RPMI7951 (cell line): ENCODE measurements at regions not wholly inside any gene's neighbourhood (a gene's known extent, or its start where the extent isn't known, plus 50 kb on each side); places are given as distances from the start of the nearest gene placed in this dataset.
"Not testable (repeated sequence)": the region's sequence is repeated elsewhere in the genome, so short reads cannot be mapped to it uniquely, and the experiment has no call there.

Experiments used
- DNase-seq: peaks from one replicate; pipeline ENCODE4 v3.0.0-alpha.2; 2012; ENCODE audit warnings: low read depth

DNA sequence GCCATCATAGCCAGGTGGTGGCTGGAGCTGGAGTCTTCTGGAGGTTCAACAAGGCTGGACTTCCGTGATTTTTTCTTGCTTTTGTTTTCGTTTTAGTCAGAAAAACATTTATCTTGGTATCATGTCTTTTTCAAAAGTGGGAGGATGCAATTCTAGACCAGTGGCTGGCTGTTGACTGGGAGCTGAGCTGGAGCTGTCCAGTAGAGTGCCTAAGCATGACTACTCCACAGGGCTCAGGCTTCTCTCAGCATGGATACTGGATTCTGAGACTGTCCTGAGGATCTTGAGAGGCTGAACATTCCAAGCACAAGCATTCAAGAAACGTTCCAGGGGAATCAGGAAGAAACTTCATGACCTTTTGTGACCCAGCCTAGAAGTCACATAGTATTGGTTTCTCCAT, 598.1 kb downstream of the MID1IP1 start:
- DNase-seq, result peak; percentile 5

DNA sequence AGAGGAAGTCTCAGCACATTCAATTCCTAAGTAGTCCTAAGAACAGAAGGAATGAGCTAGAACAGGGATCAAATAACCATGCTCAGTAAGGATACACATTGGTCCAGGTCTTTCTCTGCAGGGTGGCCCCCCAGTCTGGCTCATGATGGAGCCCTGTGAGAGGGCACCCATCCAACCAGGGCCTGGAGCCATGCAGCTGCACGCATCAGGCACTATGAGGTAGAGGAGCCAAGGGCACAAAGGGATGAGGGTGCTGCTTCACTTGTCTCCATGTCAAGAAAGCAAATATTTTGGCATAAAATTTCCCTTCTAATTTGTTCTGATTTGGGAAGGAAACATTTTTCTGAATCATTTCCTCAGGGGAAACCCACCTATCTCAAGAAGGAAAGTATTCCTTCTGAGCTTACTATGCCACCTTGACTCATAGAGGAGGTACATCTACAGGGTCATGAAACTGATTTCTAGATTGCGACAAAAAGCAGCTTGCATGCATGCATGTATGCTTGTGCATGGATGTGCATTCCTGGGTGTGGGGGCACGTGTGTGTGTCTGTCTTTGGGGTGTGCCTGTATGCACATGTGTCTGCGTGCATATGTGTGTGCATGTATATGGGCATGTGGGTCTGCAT, 600.3 kb downstream of the MID1IP1 start:
- DNase-seq, result no peak

DNA sequence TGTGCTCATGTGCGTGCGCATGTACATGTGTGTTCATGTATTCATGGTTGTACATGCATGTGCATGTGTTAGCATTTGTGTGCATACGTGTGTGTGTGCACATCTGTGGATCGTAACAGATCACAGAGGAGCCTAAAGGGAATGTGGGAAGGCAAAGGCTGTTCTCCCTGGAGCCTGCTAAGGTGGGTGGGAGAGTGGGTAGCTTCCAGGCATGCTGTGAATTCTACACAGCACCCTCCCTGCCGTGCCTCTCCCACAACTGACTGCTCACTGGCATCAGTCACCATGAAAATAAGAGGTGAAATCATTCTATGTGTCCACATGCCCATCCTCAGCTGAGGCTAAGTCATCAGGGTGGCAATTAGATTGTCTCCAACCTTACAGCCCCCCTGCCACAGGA, 600.9 kb downstream of the MID1IP1 start:
- no peak for DNase-seq

DNA sequence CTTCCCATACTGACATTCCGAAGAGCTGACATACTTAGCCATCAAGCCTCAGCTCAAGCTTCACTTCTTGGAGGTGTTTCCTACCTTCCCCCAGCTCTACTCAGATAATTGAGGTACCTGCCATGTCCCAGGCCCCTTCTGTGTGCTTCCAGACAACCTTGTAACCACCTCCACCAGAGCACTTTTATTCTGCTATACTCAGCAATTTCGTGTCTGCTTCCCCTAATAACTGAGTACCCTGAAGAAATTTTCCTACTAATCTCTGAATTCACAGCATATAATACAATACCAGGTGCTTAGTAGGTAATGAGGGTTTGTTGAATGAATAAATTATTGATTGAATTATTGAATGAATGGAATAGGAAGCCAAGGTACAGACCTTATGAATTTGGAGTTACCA, 605.5 kb downstream of the MID1IP1 start:
- no peak for DNase-seq

DNA sequence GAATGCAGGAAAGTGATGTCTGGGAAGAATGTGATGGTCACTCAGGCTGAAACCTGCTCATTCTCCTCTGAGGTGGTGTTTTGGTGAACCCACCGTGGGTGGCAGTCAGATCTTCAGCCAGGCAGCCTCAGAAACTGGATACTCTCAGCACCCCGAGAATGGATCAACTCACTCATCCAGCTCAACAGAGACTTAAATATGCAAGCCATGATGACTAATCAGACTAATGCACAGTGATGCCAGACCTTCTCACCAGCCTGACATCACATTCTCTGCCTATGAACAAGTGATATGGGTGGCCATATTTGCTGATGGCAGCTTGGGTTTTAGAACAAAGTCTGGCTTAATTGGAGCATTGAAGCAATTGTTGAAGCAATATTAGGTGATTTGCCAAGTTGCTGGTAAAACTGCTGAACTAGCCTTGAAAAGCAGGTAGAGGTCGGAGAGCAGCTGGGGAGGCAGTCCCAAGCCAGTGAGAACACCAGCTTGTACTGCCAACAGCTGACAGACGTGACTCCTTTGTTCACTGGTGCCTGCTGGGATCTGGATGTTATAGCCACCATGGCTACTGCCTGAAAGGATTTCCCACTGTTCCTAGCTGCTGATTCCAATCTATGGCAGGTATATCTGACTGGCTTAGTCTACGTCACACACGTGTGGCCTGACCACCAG, 608.1 kb downstream of the MID1IP1 start:
- peak; percentile 10 for DNase-seq

DNA sequence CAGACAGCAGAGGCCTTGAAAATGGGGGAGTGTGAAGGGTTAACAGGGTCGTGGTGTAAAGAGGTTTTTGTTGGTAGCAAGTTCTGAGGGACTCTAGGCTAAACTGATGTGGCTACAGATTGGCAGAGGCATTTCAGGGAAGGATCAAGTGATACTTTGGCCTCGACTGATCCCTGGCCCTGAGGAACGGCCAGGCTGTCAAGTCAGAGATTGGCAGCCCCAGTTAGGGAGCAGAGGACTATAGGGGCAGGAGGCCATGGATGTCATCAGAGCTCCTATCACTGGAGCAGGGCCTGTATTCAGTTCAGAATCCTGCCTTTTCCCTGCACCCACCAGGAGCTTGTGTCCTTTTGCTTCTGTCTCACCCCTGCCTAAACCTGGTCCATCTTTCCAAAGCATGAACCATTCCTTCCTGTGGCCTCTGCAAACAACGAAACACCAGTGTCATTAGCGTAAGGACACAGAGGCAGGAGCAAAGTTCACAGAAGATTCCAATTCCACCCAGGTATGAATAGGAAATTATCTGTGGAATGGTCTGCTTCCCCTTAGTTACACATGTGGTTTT, 613.1 kb downstream of the MID1IP1 start:
- DNase-seq, result no peak

DNA sequence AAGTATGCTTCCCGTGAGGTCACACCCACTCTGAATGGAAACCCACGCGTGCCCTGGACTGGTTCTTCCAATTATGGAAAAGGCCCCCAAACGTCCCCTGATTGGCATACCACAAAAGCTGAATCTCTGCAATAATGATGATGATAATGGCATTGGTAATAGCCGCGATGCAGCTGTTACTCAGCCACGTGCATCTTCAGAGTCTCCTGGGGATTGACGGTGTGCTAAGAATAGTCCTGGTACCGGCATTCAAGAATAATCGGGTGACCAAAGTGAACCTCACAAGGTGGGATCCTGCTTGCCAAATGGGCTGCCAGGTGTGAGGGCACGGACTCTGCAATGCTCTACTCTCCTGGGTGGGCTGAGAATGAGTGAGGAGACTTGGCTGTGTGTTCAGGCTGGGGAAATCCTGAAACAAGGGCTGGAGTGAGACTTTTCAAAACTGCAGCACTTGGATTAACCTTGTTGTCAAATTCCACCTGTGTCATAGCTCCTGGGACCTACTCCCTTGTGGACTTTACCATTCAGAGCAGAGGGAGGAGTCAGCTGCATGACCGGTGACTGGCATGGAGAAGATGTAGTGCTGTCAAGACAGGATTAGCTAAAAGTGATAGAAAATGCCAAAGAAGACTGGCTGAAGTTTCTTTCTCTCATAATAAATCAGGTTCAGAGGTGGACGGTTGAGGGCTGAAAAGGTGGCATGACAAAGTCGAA, 615.4 kb downstream of the MID1IP1 start:
- no peak for DNase-seq

DNA sequence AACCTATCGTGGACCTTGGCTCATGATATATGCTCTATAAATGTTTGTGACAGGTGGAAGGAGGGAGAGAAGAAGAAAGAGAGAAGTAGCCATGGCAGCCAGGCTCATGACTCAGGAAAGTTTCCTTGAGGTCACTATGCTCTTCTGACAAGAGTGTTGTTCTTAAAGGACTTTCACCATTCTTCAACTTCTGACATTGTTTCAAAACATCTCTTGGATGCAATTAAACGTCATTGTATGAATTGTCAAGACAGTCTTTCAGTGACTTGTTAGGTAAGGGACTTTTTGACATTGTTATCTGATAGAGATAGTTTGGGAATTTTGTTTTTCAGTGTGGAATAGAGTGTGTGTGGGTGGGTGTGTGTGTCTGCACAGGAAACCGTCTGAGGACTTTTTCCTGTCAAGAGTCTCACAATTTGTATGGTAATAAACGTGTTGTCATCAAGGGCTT, 617.0 kb downstream of the MID1IP1 start:
- DNase-seq, result no peak

DNA sequence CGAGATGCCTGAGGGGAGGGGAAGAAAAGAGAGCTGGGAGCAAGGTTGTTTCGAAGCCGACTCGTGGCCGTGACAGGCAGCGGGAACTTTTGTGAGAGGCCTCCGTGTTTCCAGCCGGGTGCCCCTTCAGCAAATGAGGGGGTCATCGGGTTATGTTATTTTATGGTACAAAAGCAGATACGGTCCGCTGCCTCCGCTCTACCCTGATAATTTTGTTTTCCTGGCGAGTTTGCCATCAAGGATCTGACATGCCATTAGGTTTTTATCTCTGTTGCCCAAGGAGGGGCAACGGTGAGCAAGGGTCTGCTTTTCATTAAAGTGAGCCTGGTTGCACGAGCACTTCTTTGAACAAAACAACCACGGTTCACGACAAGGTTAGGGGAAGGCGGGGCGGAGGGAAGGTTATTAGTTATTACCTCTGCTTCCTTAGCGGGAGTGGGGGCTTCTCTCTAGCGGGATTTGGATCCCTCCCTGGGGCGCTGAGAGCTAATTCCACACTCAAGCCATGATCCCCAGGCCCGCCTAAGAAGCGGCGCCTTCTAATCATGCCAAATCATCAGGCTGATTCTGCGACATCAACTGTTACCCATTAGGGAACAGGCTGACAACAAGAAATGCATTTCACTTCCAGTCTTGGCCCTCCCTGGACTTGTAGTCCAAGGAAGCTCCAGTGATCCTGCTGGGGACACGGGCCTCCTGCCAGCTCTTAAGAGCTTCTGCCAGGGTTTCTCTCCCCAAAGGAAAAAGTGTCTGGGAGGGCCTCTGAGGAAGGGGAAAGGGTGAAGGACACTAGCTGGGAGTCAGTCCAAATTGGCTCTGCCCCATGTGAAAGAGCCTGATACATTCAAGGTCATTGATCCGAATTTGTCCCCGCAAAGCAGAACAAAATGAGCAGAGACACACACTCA, 617.7 kb downstream of the MID1IP1 start:
- DNase-seq, result no peak

DNA sequence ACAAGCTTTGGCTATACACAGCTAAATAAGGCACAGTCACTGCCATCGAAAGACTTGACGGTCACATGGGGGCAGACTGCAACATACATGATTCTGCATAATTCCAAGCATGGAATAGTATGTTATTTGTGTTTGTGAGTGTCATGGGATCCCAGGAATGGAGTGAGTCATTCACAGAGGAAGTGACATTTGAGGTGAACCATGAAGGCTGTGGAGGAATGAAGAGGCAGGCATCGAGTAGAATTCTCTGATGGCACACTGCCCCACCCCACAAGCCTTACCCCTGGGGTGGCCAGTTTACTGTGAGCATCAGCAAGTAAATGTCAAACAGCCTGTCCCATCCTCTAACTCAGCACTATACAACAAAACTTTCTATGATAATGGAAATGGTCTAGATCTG, 619.7 kb downstream of the MID1IP1 start:
- DNase-seq, result peak; percentile 14

DNA sequence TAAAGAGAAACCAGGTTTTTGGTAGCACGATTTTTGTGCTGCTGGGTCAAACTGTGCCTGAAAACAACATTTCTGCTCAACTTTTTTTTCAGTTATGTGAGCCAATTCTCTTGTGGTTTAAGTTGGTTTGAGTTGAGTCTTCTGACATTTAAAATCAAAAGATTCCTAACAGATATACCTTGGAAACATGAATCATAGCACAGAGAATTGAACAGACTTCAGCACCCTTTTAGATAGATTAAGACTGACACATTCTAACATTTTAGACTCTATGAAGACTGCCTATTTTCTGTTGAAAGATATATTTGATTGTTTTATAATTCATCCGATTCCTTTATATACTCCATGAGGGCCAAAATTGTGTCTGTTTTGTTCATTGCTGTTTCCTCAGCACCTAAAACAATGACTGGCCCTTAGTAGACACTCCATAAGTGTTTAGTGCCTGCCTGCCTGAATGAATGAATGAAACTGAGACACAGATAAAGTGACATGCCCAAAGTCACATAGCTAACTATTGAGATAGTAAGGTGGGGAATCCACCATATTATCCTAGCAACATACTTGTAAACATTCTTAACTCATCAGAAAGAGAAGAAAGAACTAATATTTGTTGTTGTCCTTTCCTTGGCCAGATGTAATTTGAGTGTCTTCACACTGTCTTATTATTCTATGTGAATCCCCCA, 624.0 kb downstream of the MID1IP1 start:
- DNase-seq, result no peak

DNA sequence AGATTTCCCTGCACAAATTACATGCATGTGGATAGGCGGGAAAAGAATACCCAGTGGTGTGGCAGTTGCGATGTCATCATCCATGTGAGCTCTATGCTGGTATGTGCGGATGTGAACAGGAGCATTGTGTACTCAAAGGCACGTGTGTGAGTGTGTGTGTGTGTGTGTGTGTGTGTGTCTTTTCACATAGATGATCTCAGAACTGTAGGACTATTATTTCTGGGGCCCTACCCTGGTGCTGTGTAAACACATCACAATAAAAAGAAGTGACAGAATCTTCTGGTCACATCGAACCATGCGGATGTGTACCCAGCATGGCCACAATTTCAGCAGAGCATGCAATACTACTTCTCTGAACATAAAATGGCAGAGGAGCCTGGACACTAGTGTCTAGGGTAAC, 624.8 kb downstream of the MID1IP1 start:
- DNase-seq, result no peak

DNA sequence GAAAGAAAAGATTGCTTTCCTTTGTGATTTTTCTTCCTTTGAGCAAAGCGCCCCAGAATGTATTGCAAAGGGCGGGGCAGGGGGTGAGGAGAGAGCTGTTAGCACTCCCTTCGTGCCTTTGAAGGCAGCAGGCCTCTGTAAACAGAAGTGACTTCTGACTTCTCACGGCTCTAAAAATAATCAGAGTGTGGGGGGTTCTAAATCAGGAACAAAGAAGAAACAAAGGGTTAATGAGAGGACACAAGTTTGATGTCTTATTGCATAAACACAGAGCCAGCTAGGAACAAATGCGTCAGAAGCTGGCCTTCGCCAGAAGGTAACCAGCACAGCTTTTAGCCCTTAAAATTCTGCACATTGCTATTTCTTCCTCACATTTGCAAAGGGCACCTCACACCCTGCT, 626.2 kb downstream of the MID1IP1 start:
- peak; percentile 14 for DNase-seq

DNA sequence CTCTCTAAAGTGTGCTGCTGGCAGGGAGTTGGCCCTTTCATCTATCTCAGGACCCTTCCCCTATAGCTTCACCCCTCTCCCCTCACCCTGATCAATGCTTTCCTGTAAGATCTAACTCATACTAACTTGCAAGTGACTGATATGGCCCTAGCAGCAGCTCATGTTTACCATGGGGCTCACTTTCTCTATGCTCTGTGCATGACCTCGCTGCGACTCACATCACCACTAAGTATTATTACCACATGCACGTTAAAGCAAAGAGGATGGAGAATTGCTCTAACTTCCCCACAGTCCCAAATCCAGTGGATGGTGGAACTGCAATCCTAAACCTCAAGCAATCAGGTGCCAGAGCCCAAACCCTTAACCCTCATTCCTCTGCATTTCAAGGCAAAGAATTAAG, 626.6 kb downstream of the MID1IP1 start:
- peak; percentile 47 for DNase-seq

DNA sequence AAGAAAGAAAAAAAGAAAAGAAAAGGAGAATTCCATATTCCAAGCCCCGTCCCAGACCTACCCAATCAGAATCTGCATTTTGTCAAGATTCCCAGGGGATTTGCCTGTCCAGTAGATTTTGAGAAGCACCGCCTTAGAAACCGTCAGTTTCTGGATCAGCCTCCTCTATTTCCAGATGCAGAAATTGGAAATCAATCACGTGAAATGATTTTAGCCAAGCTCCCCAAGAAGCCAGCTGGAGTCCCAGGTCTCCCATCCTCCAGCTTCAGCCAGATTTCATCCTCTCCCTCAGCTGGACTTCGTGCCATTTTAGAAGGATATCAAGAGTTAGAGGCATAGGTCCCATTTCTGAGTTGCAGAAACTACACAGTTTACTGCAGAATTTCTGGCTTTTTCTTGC, 629.3 kb downstream of the MID1IP1 start:
- no peak for DNase-seq

DNA sequence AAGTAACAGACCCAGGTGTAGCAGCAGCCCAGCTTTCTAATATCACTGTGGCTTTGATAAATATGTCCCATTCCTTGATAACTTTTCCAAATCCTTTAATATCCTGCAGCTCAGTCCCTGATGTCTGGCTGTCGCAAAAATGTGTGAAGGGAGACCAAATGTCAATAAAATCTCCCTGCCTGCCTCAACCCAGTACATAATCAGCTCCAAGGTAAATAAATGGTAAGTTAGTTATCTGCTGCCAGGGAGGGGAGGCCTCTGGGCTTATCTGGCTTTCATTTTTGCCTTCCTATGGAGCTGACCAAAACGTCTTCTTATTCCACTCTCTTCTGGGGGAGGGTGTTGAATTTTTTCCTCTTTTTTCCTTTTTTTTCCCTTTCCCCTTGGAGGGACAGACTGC, 630.6 kb downstream of the MID1IP1 start:
- DNase-seq, result no peak

DNA sequence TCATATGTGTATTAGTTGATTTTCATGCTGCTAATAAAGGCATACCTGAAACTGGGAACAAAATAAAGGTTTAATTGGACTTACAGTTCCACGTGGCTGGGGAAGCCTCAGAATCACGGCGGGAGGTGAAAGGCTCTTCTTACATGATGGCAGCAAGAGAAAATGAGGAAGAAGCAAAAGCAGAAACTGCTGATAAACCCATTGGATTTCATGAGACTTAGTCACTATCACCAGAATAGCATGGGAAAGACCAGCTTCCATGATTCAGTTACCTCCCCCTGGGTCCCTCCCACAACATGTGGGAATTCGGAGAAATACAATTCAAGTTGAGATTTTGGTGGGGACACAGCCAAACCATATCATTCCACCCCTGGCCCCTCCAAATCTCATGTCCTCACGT, 633.4 kb downstream of the MID1IP1 start:
- peak; percentile 27 for DNase-seq

DNA sequence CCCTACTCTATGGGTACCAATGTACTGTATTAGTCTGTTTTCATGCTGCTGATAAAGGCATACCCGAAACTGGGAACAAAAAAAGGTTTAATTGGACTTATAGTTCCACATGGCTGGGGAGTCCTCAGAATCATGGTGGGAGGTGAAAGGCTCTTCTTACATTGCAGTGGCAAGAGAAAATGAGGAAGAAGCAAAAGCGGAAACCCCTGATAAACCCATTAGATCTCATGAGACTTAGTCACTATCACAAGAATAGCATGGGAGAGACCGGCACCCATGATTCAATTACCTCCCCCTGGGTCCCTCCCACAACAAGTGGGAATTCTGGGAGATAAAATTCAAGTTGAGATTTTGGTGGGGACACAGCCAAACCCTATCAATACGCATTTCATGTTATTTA, 635.3 kb downstream of the MID1IP1 start:
- not testable (repeated sequence) for DNase-seq

DNA sequence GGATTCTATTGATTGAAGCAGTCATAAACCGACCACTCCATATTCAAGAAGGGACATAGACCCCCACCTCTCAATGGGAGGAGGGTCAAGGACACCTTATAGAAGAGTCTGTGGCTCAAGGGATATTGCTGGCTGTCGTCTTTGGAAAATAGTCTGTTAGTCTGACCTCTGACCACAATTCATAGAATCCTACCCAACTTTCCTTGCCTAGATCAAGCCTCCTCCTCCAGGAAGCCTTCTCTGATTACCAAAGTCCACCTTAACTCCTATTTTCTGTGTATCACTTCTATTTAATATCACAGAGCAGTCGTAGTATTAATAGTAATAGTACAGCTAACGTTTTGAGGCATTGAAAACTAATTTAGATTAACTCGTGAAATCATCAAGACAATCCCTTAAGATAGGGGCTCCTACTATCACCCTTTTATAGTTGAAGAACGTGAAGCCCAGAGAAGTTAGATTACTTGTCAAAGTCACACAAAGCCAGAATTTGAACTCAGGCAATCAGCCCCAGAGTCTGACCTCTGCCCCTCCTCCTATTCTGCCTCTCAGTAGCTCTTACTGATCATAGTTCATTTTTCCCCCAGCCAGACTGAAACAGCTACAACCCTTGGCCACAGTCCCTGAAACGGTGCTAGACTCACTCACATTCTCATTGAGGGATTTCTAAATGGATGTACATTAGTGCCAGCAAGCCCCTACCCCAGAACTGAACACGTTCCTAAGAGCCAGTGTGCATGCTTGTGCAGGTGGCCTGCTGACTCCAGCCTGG, 636.6 kb downstream of the MID1IP1 start:
- no peak for DNase-seq
